Psoas muscle (tissue), 7 donors: ENCODE measurements at regions not wholly inside any gene's neighbourhood (a gene's known extent, or its start where the extent isn't known, plus 50 kb on each side); places are given as distances from the start of the nearest gene placed in this dataset.

ENCODE experiments used
- ATAC-seq, 4 donors: fragments of 200-7000 bp; cut with Tn5 transposase; one replicate each; pipeline ENCODE4 v1.9.1; 2020; ENCODE audit warnings: moderate library complexity in 3 of 4, mild to moderate bottlenecking in 2 of 4
- DNase-seq, 2 donors: peaks; one replicate each; pipeline ENCODE4 v3.0.0-alpha.2; 2020
- H3K27ac ChIP-seq: fragments of 200-600 bp; one replicate; pipeline ENCODE4 v1.8.0; 2022
- H3K27me3 ChIP-seq, 3 donors: fragments of 200-600 bp in 1 of 3; one replicate each; pipeline versions ENCODE4 v1.6.1 to v1.8.0; 2013 to 2022; ENCODE audit warnings: low read length in 2 of 3, mild to moderate bottlenecking in 2 of 3, moderate library complexity in 1 of 3; ENCODE audit not compliant: insufficient read depth in 3 of 3
- H3K36me3 ChIP-seq, 2 donors: fragments of 200-600 bp in 1 of 2; one replicate each; pipeline versions ENCODE4 v1.6.1 to v1.8.0; 2013 to 2022; ENCODE audit warnings: low read depth in 1 of 2, mild to moderate bottlenecking in 1 of 2, moderate library complexity in 1 of 2; ENCODE audit not compliant: insufficient read depth in 1 of 2
- H3K4me1 ChIP-seq: fragments of 200-600 bp; one replicate; pipeline ENCODE4 v1.8.0; 2022
- H3K4me3 ChIP-seq: fragments of 200-600 bp; one replicate; pipeline ENCODE4 v1.8.0; 2022; ENCODE audit warnings: mild to moderate bottlenecking
- H3K9me3 ChIP-seq: fragments of 200-600 bp; one replicate; pipeline ENCODE4 v1.8.0; 2022
- WGBS, 3 donors: extraction: QIAGEN DNeasy Blood & Tissue Kit; methylation state at CpG; one replicate each; pipeline versions ENCODE4 v1.1.6 to v1.1.7; 2013; 5-methylcytosine and 5-hydroxymethylcytosine counted together
- intact Hi-C, 2 donors: fragments of 100-400 bp; cut with DNase I; formaldehyde crosslinking; loops; one replicate each; pipeline versions ENCODE4 v1.11.0 to v1.14.2; 2022
- TF ChIP-seq, protein P1 (sequence below): fragments of 200-600 bp; IDR thresholded peaks from one replicate; pipeline ENCODE4 v1.8.0; 2022; ENCODE audit warnings: antibody characterized with exemption
- donor health status: healthy with polysubstance abuse.
- donor health status: DM: no; HTN: no; CAD: no; lungs with moderate emphysema.
- donor health status: Bipolar disorder and iron deficiency.
- donor health status: healthy.
- donor health status: DM: yes; HTN: yes; CAD: no.
- donor health status: DM: no; HTN: no; CAD: no.
- donor health status: DM: yes; HTN: yes; CAD: no.

DNA sequence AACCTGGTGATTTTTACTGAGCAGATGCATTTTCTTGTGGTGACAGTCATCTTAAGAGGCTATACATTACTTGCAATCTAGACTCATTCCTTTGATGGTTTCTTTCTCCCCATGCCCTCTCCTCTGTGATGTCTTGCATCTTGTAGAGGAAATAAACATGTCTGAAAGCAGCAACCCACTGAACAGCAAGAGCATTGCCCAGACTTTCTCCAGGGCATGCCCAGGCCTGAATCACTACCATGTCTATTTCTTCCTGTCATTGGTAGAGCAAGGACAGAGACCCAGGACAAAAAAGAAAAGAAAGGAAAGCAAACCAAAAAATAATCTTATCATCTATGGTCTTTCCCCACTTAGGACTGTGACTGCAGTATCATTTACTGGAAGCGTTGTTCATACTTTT, 326.1 kb downstream of the HNRNPD start:
- H3K4me1 ChIP-seq, result peaks cover 3% of the 10 kb centered on the region
- intact Hi-C loops, result no loop called here
- no peaks in the 10 kb centered on the region for H3K36me3 ChIP-seq
- TF ChIP-seq, protein P1, sequence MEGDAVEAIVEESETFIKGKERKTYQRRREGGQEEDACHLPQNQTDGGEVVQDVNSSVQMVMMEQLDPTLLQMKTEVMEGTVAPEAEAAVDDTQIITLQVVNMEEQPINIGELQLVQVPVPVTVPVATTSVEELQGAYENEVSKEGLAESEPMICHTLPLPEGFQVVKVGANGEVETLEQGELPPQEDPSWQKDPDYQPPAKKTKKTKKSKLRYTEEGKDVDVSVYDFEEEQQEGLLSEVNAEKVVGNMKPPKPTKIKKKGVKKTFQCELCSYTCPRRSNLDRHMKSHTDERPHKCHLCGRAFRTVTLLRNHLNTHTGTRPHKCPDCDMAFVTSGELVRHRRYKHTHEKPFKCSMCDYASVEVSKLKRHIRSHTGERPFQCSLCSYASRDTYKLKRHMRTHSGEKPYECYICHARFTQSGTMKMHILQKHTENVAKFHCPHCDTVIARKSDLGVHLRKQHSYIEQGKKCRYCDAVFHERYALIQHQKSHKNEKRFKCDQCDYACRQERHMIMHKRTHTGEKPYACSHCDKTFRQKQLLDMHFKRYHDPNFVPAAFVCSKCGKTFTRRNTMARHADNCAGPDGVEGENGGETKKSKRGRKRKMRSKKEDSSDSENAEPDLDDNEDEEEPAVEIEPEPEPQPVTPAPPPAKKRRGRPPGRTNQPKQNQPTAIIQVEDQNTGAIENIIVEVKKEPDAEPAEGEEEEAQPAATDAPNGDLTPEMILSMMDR, result no peak
- H3K4me3 ChIP-seq, result no peak overlapping the region
- DNase-seq, result no peak
- no peaks in the 10 kb centered on the region for H3K9me3 ChIP-seq
- no peak for ATAC-seq
- 67 to 78% (median 77%) methylated on average over 1 of the region's 1 CpG for WGBS, 3 donors
- H3K27me3 ChIP-seq, result peaks cover 2 to 22% (median 6%) of the 10 kb centered on the region in 3 donors
- no peak overlapping the region for H3K27ac ChIP-seq

DNA sequence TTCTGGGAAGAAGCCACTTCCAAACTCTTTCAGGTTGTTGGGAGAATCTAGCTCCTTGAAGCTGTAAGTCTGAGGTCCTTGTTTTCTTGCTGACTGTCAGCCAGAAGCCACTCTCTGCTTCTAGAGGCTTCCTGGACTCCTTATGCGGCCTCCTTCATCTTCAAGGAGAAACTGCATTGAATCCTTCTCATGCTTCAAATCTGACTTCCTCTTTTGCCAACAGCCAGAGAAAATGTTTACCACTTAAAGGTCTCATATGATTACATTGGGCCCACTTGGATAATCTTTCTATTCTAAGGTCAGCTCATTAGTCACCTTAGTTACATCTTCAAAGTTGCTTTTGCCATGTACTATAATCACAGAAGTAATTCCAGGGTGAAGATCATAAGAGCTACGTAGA, 327.0 kb downstream of the HNRNPD start:
- no peak for ATAC-seq
- peaks cover 2 to 28% (median 6%) of the 10 kb centered on the region in 3 donors for H3K27me3 ChIP-seq

DNA sequence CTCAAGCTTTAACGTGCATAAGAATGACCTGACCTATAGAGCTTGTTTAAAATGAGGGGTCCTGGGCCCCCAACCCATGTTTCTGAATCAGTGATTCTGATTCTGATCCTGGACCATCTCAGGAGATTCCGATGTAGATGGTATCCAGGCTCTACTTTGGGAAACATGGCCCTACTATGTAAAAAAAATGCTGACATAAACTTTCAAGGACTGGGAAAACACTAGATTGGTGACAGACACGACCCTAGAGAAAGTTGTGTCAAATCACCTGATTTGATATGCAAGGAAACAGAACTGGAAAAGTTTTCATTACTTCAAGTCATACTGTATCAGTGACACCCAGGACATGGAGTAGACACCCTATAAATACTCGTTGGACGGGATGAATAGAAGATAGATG, 328.5 kb downstream of the HNRNPD start:
- WGBS, 3 donors, result 60 to 70% (median 64%) methylated on average over 5 of the region's 5 CpGs
- TF ChIP-seq, protein P1, result no peak
- Histone ChIP-seq H3K36me3 (no peaks in the 10 kb centered on the region), H3K4me3 (no peak overlapping the region), H3K27me3 (peaks cover 0 to 39% (median 6%) of the 10 kb centered on the region in 3 donors), H3K4me1 (peaks cover 3% of the 10 kb centered on the region), H3K9me3 (no peaks in the 10 kb centered on the region), H3K27ac (no peak overlapping the region)
- DNase-seq (no peak), ATAC-seq (no peak)
- intact Hi-C loops, result no loop called here

More for the DNA sequence above, 327.0 kb downstream of the HNRNPD start:
- WGBS, 3 donors, result 92 to 99% (median 94%) methylated on average over 2 of the region's 2 CpGs
- no peak overlapping the region for H3K27ac ChIP-seq
- TF ChIP-seq, protein P1, result no peak
- DNase-seq, result no peak
- no peaks in the 10 kb centered on the region for H3K36me3 ChIP-seq
- H3K4me3 ChIP-seq, result no peak overlapping the region
- intact Hi-C loops, result no loop called here
- H3K9me3 ChIP-seq, result no peaks in the 10 kb centered on the region
- peaks cover 3% of the 10 kb centered on the region for H3K4me1 ChIP-seq

DNA sequence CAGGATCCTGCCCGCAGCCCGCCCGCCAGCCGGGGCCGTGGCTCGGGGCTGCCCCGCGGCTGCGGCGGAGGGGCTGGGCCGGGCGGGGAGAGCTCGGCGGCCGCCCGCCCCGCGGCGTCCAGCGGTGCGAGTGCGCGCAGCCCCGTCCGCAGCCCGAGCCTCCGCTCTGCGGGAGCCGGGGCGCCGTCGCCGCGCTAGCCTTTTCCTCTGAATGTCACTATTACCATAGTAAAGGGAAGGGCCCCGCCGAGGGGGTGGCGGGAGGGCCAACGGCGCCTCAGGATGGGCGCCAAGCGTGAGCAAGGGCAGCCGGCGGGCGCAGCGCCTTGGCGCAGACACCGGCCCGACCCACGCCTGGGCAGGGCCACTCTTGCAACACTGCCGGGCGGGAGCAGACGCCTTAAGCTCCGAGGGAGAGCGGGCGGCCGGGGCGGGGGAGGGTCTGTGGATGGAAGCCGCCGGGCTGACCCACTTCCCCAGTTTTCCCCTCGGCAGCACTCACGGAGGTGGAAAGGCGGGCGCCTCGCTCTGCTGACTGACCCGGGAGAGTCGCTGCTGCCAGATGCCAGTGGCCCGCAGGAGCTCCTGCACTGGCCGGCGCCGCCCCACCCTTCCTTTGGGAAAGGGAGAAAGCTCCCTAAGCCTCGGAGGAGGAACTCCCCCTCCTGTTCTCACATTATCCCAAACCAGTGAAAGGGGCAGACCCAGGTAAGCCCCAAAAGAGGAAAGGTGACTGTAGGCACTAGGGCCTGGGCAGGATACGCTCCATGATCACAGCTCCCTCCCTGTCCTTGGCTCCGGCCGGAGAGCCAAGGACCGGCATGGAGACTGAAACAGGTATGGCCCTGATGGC, 329.4 kb downstream of the HNRNPD start:
- peak overlapping the region; percentile 68 for H3K4me3 ChIP-seq
- H3K4me1 ChIP-seq, result peaks cover 3% of the 10 kb centered on the region
- intact Hi-C loops, result no loop called here
- no peaks in the 10 kb centered on the region for H3K36me3 ChIP-seq
- WGBS, 3 donors, result 0% methylated on average over 32 to 75 of the region's 75 CpGs
- H3K9me3 ChIP-seq, result no peaks in the 10 kb centered on the region
- H3K27me3 ChIP-seq, result peaks cover 0 to 39% (median 6%) of the 10 kb centered on the region in 3 donors
- ATAC-seq, result peak; percentile 67 to 95 (median 90)
- peak; percentile 60 to 73 for DNase-seq
- TF ChIP-seq, protein P1, result no peak
- H3K27ac ChIP-seq, result no peak overlapping the region
